Coronary artery (tissue), 2 donors: ENCODE measurements at regions not wholly inside any gene's neighbourhood (a gene's known extent, or its start where the extent isn't known, plus 50 kb on each side); places are given as distances from the start of the nearest gene placed in this dataset.

Experiments used
- DNase-seq: peaks from one replicate; pipeline ENCODE4 v3.0.0-alpha.2; 2017; ENCODE audit warnings: low spot score
- H3K27ac ChIP-seq, 2 donors: fragments of 200-600 bp; sonication (generic); one replicate each; pipeline ENCODE4 v1.5.1; 2016 to 2019
- H3K4me3 ChIP-seq: fragments of 200-600 bp; sonication (generic); 2 replicates; pipeline ENCODE4 v1.5.1; 2016; ENCODE audit warnings: mild to moderate bottlenecking, moderate library complexity
- TF ChIP-seq, protein P1 (sequence below): fragments of 200-600 bp; sonication (generic); IDR thresholded peaks from one replicate; pipeline ENCODE4 v1.5.1; 2019; ENCODE audit warnings: antibody characterized with exemption

GRCh38 chr15:31151301-31152233, 50.0 kb upstream of the TRPM1 start:
- Histone ChIP-seq H3K4me3 (no peak overlapping the region), H3K27ac (no peak overlapping the region)
- no peak for DNase-seq
- TF ChIP-seq, protein P1, sequence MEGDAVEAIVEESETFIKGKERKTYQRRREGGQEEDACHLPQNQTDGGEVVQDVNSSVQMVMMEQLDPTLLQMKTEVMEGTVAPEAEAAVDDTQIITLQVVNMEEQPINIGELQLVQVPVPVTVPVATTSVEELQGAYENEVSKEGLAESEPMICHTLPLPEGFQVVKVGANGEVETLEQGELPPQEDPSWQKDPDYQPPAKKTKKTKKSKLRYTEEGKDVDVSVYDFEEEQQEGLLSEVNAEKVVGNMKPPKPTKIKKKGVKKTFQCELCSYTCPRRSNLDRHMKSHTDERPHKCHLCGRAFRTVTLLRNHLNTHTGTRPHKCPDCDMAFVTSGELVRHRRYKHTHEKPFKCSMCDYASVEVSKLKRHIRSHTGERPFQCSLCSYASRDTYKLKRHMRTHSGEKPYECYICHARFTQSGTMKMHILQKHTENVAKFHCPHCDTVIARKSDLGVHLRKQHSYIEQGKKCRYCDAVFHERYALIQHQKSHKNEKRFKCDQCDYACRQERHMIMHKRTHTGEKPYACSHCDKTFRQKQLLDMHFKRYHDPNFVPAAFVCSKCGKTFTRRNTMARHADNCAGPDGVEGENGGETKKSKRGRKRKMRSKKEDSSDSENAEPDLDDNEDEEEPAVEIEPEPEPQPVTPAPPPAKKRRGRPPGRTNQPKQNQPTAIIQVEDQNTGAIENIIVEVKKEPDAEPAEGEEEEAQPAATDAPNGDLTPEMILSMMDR, result no peak

DNA sequence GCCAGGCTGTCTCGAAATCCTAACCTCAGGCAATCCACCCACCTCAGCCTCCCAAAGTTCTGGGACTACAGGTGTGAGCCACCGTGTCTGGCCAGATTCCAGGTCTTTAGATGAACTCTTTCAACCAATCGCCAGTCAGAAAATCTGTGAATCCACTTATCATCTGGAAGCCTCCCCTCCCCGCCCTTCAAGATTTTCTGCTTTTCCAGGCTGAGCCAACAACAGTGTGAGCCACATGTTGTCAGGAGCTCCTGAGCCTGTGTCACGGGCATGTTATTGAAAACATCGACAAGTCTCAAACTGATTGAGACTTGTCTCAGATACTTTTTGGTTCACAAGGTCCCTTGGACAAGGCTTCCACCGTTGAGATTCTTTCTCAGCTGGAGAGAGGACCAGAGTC, 52.0 kb upstream of the TRPM1 start:
- Histone ChIP-seq H3K27ac (no peak overlapping the region), H3K4me3 (no peak overlapping the region)
- no peak for DNase-seq
- TF ChIP-seq, protein P1, result no peak

DNA sequence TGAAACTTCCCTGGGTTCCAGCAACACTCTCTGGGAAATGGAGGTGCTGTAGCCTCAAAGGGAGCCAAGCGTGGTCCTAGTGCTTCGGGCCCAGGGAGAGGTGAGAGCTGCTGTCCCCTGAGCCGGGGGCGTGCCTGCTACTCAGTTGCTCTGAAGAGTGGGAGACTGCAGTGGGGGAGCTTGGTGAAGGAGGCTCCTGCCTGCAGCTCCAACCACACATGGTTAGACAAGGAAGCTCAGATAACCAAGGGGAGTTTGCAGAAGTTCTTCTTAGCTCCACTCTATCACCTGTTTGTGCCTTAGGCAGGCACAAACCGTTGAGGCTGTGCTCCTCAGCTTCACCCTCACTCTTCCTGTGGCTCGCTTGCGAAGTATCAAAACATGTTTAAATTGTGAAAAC, 53.6 kb upstream of the TRPM1 start:
- Histone ChIP-seq H3K4me3 (no peak overlapping the region), H3K27ac (no peak overlapping the region)
- TF ChIP-seq, protein P1, result no peak
- no peak for DNase-seq

DNA sequence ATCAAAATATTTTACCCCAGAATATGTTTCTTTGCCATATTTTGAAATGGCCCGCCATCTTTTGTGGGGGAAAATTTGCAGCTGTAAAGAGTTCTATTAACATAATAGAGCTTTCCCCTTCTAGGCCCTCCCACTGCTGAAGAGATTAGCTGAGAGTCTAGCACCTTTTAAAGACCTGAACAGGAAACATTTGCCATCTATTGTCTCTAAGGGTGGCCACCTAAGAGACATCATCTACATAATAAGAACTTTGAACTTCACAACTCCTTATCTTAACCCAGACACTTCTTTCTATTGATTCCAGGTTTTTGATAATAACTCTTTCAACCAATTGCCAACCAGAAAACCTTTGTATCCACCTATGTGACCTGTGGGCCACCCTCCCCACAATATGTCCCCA, 54.7 kb upstream of the TRPM1 start:
- H3K4me3 ChIP-seq, result no peak overlapping the region
- TF ChIP-seq, protein P1, result no peak
- no peak for DNase-seq
- H3K27ac ChIP-seq, result no peak overlapping the region

GRCh38 chr15:31156808-31157207, 55.3 kb upstream of the TRPM1 start:
- no peak overlapping the region for H3K27ac ChIP-seq

GRCh38 chr15:31157644-31158069, 56.1 kb upstream of the TRPM1 start:
- Histone ChIP-seq H3K27ac (no peak overlapping the region), H3K4me3 (no peak overlapping the region)
- TF ChIP-seq, protein P1, result no peak
- DNase-seq, result no peak

More at GRCh38 chr15:31156808-31157207, 55.3 kb upstream of the TRPM1 start:
- no peak overlapping the region for H3K4me3 ChIP-seq
- TF ChIP-seq, protein P1, result no peak
- DNase-seq, result no peak
